ENCODE measurements at regions not wholly inside any gene's neighbourhood (a gene's known extent, or its start where the extent isn't known, plus 50 kb on each side); places are given as distances from the start of the nearest gene placed in this dataset.

- DNase-seq = no peak
Measured at GRCh38 chrX:147710301-147710700, 201.4 kb upstream of the FMR1 start.

- DNase-seq = no peak
Measured at GRCh38 chrX:147733369-147733768, 178.3 kb upstream of the FMR1 start.

GRCh38 chrX:147735364-147735763, 176.4 kb upstream of the FMR1 start:
- DNase-seq = no peak

- DNase-seq = no peak
Measured at GRCh38 chrX:147736045-147736444, 175.7 kb upstream of the FMR1 start.

- DNase-seq = no peak
Measured at GRCh38 chrX:147737690-147738089, 174.0 kb upstream of the FMR1 start.

- peak; percentile 5 to 7 for DNase-seq
Measured at GRCh38 chrX:147738265-147738664, 173.5 kb upstream of the FMR1 start.

GRCh38 chrX:147739196-147739595, 172.5 kb upstream of the FMR1 start:
- DNase-seq = no peak

GRCh38 chrX:147741776-147742175, 169.9 kb upstream of the FMR1 start:
- DNase-seq = no peak

GRCh38 chrX:147749308-147749707, 162.4 kb upstream of the FMR1 start:
- DNase-seq = no peak

- no peak for DNase-seq
Measured at GRCh38 chrX:147757750-147758149, 154.0 kb upstream of the FMR1 start.

- DNase-seq = no peak
Measured at GRCh38 chrX:147763131-147763530, 148.6 kb upstream of the FMR1 start.

- no peak for DNase-seq
Measured at GRCh38 chrX:147764868-147765267, 146.9 kb upstream of the FMR1 start.

- DNase-seq = no peak
Measured at GRCh38 chrX:147770858-147771257, 140.9 kb upstream of the FMR1 start.

- no peak for DNase-seq
Measured at GRCh38 chrX:147776988-147777387, 134.7 kb upstream of the FMR1 start.

GRCh38 chrX:147779173-147779572, 132.5 kb upstream of the FMR1 start:
- DNase-seq = no peak

- no peak for DNase-seq
Measured at GRCh38 chrX:147781844-147782243, 129.9 kb upstream of the FMR1 start.

- no peak for DNase-seq
Measured at GRCh38 chrX:147788641-147789350, 122.9 kb upstream of the FMR1 start.

GRCh38 chrX:147800663-147801062, 111.1 kb upstream of the FMR1 start:
- no peak for DNase-seq

GRCh38 chrX:147803948-147804347, 107.8 kb upstream of the FMR1 start:
- DNase-seq = peak; percentile 4 to 22

- DNase-seq = no peak
Measured at GRCh38 chrX:147811803-147812202, 99.9 kb upstream of the FMR1 start.

GRCh38 chrX:147827070-147827469, 84.6 kb upstream of the FMR1 start:
- no peak for DNase-seq

- DNase-seq = no peak
Measured at GRCh38 chrX:147828719-147829118, 83.0 kb upstream of the FMR1 start.

- DNase-seq = no peak
Measured at GRCh38 chrX:147832707-147833348, 78.9 kb upstream of the FMR1 start.

GRCh38 chrX:147838465-147839131, 73.1 kb upstream of the FMR1 start:
- no peak for DNase-seq

Data from inflammatory macrophage treated with lipopolysaccharide for 1 hour (primary cell).